ENCODE measurements at regions not wholly inside any gene's neighbourhood (a gene's known extent, or its start where the extent isn't known, plus 50 kb on each side); places are given as distances from the start of the nearest gene placed in this dataset.

- Histone ChIP-seq H4K8ac (ENCODE audit: extremely low read depth, insufficient read depth, low read length) (no peak overlapping the region), H2BK120ac (replicated peaks; ENCODE audit: low read depth, low read length) (no peak overlapping the region), H2BK5ac (ENCODE audit: low read depth, low read length) (no peak overlapping the region), H4K20me1 (replicated peaks in 1 of 2; ENCODE audit: control insufficient read depth in 1 of 2, insufficient read depth in 2 of 2, low read length in 2 of 2) (no peaks in the 10 kb centered on the region), H3K27me3 (replicated peaks in 1 of 4; ENCODE audit: control insufficient read depth in 3 of 4, extremely low read depth in 1 of 4, insufficient read depth in 3 of 4, low read length in 3 of 4) (no peaks in the 10 kb centered on the region), H3K4me1 (replicated peaks in 1 of 4; ENCODE audit: control insufficient read depth in 3 of 4, insufficient read depth in 4 of 4, low read length in 3 of 4) (no peaks in the 10 kb centered on the region), H2AFZ (ENCODE audit: low read length) (no peak overlapping the region), H3K9me3 (ENCODE audit: insufficient read depth in 2 of 2, low read depth in 1 of 2, low read length in 1 of 2) (no peaks in the 10 kb centered on the region), H3K18ac (ENCODE audit: extremely low read depth, low read length) (no peak overlapping the region), H3K23ac (ENCODE audit: insufficient read length) (no peak overlapping the region), H2AK5ac (ENCODE audit: low read depth, low read length) (no peak overlapping the region), H2BK12ac (ENCODE audit: low read depth, low read length) (no peak overlapping the region), H3K4ac (replicated peaks; ENCODE audit: insufficient read length, low read depth, low read length) (no peak overlapping the region), H3K9ac (replicated peaks in 1 of 4; ENCODE audit: extremely low read depth in 1 of 4, low read depth in 3 of 4, low read length in 3 of 4) (no peak overlapping the region), H2BK20ac (ENCODE audit: low read length) (no peak overlapping the region), H3K79me2 (ENCODE audit: control insufficient read depth in 1 of 2, insufficient read depth in 2 of 2, low read length in 2 of 2) (no peaks in the 10 kb centered on the region), H3K56ac (replicated peaks; ENCODE audit: insufficient read length, low read depth, low read length) (no peak overlapping the region), H3K79me1 (ENCODE audit: low read depth, low read length) (no peaks in the 10 kb centered on the region), H3K4me2 (ENCODE audit: insufficient read depth in 1 of 2, low read depth in 2 of 2, low read length in 2 of 2) (no peak overlapping the region), H3K23me2 (ENCODE audit: low read depth, low read length) (no peaks in the 10 kb centered on the region; the same call in 1 of the 2 replicates), H4K5ac (ENCODE audit: insufficient read length, low read depth, low read length) (no peak overlapping the region), H3K14ac (ENCODE audit: insufficient read length) (no peak overlapping the region), H3K27ac (ENCODE audit: low read depth, low read length) (no peak overlapping the region), H3K4me3 (ENCODE audit: extremely low read depth in 1 of 4, insufficient read depth in 2 of 4, low read depth in 3 of 4, low read length in 4 of 4) (no peak overlapping the region), H3K36me3 (ENCODE audit: control insufficient read depth in 2 of 4, insufficient read depth in 4 of 4, low read length in 3 of 4) (no peaks in the 10 kb centered on the region), H4K91ac (replicated peaks; ENCODE audit: insufficient read length, low read length) (no peak overlapping the region), H2BK15ac (ENCODE audit: low read length) (no peak overlapping the region)
- DNase-seq (ENCODE audit: low read depth in 1 of 2, low spot score in 2 of 2): no peak
- 89% methylated on average over 1 of the region's 1 CpG; no CpG with 5 or more reads in 1 of the 2 experiments for WGBS, 2 experiments (ENCODE audit: extremely low coverage in 1 of 2, insufficient coverage in 1 of 2, insufficient read length in 1 of 2, insufficient replicate concordance in 2 of 2, low coverage in 1 of 2, low lambda C conversion rate in 2 of 2, missing lambda C conversion rate in 1 of 2)
- CTCF ChIA-PET (ENCODE audit: partially characterized antibody): interaction anchor here (0.8 to 4.4 kb wide), 8 partner anchors 13 to 218 kb away, joined by 3 to 20 read pairs (median 4); no protein-coding TSS in a partner anchor
- FAIRE-seq: no peak
- no peak for TF ChIP-seq SIX5 (IDR thresholded peaks at IDR 0.05; ENCODE audit: low read depth, low read length)
- POLR2A ChIA-PET (ENCODE audit: partially characterized antibody): interaction anchor here (1.1 to 2.7 kb wide), 4 partner anchors 9 to 26 kb away, joined by 3 to 7 read pairs (median 4); no protein-coding TSS in a partner anchor
Observed at GRCh38 chr1:65036570-65037051, 70.3 kb upstream of the JAK1 start.

Data from H1 (cell line).